GM21423 (cell line): ENCODE measurements at regions not wholly inside any gene's neighbourhood (a gene's known extent, or its start where the extent isn't known, plus 50 kb on each side); places are given as distances from the start of the nearest gene placed in this dataset.
"Not testable (repeated sequence)": the region's sequence is repeated elsewhere in the genome, so short reads cannot be mapped to it uniquely, and the experiment has no call there.

Source experiments
- ATAC-seq: cut with Tn5 transposase; IDR thresholded peaks from one replicate; pipeline ENCODE4 v1.9.1; 2021; ENCODE audit warnings: mild to moderate bottlenecking, moderate library complexity; ENCODE audit not compliant: unreplicated experiment

- ATAC-seq, result no peak
These were observed 142.5 kb downstream of the LCA5 start for GRCh38 chr6:79394690-79395089.

- no peak for ATAC-seq
These were observed 145.1 kb downstream of the LCA5 start for GRCh38 chr6:79392094-79392493.

DNA sequence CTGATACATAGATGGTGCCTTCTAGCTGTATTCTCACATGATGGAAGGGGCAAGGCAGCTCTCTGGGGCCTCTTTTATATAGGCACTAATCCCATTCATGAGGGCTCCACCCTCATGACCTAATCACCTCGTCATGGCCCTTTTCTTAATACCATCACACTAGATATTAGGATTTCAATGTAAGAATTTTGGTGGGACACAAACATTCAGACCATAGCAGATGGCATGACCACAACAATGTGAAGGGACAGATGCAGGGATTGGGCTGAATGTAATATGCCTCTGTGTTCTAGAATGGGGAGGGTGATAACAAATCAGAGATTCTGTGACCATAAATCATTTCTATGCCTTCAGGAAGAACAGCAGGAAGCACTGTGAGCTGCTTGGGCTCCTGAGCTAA, 145.8 kb downstream of the LCA5 start:
- ATAC-seq, result no peak

GRCh38 chr6:79385893-79386292, 151.3 kb downstream of the LCA5 start:
- ATAC-seq, result no peak

- ATAC-seq, result no peak
These were observed 150.9 kb upstream of the HMGN3 start for GRCh38 chr6:79385333-79385732.

DNA sequence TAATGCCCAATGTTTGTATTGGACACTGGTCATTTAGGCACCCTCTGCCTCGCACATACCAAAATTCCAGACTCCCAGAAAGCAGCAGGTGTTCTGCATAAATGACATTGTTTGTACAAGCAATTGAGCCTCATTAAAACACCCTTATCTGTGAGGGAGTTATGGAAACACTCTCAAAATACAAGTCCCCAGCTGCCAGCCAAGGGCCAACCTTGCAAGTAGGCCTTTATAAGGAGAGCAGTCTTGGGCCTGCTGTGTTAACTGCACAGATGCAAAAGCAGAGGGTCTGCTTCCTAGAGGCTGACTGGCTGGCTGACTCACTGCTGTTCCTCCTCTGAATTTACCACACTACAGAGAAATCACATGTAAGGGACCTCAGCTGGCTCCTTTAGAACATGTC, 150.4 kb upstream of the HMGN3 start:
- ATAC-seq, result no peak

- no peak for ATAC-seq
These were observed 144.5 kb upstream of the HMGN3 start for GRCh38 chr6:79378957-79379356.

- no peak for ATAC-seq
These were observed 143.4 kb upstream of the HMGN3 start for GRCh38 chr6:79377888-79378348.

GRCh38 chr6:79377047-79377446, 142.6 kb upstream of the HMGN3 start:
- ATAC-seq, result no peak

DNA sequence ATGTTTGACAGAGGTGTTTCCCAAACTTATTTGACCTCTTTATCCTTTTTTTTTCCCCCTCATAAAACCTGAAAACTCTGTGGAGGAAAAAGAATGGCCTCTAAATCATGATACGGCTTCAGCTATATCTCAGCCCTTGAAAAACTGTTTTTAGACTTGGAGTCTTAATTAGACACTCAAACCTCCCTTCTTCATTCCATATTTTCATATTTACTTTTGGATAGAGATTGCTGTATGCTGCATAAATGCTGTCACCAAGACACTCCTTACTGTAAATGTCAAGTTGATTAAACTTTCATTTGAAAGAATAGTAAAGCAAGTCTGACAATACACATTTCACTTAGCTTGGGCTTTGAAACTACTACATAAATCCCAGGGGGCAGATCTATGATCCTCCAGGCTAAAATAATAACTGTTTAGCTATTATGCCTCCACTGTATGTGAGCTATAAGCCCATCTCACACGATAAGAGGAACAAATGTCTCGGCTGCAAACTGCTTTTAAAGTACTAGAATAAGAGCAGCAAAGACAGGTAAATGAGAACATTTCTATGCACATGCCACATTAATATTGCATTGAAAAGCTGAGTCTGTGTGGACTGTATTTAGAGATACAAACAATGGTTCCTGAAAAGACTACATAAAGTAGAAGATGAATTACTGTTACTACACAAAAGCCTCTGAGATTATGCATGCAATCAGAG, 141.3 kb upstream of the HMGN3 start:
- ATAC-seq, result no peak

DNA sequence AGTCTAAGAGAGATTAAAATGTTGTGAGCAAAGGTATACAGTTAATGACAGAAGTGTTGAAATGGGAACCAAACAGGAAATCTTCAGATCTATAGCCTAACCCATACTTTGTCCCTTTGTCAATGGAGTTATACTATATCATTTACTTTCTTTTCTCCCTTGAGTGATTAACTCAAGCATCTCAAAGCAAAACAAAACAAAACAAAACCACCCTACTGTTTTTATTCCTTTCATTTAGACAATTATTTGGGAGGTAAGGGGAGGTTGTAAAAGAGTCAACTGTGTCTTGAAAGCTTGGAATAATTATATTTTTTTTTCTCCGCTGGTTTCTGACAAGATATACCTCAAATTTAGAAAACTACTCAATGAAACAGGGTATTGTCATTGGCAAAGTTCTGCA, 139.8 kb upstream of the HMGN3 start:
- no peak for ATAC-seq

DNA sequence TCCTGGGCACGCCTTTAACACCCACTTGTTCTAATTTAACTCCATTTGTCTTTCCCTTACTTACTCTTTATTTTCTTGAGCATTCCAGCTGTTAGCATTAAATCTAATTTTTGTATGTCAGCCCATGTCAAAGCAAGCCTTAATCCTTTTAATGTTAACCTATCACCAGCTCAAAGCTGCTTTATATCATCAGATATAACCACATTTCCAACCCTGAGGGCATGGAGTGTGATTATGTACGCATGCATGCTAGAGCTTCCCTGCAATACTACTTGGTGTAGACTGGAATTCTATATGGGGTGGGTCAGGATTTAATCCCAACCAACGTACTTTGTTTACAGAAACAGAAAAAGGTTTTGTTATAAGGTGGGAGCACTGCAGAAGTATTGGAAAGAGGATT, 139.4 kb upstream of the HMGN3 start:
- ATAC-seq, result no peak

GRCh38 chr6:79373246-79373645, 138.8 kb upstream of the HMGN3 start:
- no peak for ATAC-seq

GRCh38 chr6:79372757-79373156, 138.3 kb upstream of the HMGN3 start:
- ATAC-seq, result no peak

GRCh38 chr6:79369026-79369425, 134.5 kb upstream of the HMGN3 start:
- no peak for ATAC-seq

DNA sequence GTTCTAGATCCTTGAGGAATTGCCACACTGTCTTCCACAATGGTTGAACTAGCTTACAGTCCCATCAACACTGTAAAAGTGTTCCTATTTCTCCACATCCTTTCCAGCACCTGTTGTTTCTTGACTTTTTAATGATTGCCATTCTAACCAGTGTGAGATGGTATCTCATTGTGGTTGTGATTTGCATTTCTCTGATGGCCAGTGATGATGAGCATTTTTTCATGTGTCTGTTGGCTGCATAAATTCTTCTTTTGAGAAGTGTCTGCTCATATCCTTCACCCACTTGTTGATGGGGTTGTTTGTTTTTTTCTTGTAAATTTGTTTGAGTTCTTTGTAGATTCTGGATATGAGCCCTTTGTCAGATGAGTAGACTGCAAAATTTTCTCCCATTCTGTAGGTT, 129.0 kb upstream of the HMGN3 start:
- ATAC-seq, result not testable (repeated sequence)

- not testable (repeated sequence) for ATAC-seq
These were observed 126.6 kb upstream of the HMGN3 start for GRCh38 chr6:79361074-79361473.

DNA sequence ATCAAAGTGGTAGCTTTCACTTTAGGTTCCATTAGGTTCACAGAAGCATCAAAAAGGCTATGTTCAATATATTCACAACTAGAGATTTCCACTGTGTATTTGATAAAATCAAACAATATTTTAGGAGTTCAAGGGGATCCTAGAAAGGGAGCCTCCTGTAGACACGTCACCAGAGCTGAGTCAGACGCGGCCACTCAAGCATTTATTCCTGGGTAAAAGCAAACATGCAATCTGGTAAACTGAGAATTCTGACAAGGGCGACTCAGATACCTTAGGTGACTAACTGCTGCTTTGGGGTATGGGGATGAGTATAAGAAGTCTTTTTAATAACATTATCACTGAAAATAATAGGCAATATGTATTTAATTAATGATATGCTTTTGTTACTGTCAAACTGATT, 118.7 kb upstream of the HMGN3 start:
- no peak for ATAC-seq

- ATAC-seq, result no peak
These were observed 104.0 kb upstream of the HMGN3 start for GRCh38 chr6:79338493-79338892.

DNA sequence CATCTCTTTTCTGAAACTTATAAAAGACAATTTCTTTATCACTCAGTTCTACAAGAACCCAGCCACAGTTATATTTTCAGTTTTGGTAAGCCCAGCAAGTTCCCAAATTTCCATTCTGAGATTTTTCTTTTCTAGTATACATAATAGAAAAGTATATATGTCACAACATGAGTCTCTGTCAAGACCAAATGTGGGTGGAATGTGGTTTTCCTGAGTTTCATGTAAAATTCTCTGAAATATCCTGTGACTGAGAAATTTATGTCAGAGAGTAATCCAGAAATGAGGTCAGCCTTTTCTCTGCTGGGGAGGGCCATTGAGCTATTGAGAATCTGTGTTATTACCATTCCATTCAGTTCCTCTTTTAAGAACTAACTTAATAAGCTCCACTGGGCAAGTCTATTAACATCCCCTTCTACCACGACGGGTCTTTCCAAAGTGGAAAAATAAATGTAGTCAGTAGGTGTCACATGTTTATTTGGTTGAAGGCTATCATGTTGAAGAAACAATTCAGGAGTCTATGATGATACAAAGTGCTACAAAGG, 100.7 kb upstream of the HMGN3 start:
- peak; percentile 84 for ATAC-seq

DNA sequence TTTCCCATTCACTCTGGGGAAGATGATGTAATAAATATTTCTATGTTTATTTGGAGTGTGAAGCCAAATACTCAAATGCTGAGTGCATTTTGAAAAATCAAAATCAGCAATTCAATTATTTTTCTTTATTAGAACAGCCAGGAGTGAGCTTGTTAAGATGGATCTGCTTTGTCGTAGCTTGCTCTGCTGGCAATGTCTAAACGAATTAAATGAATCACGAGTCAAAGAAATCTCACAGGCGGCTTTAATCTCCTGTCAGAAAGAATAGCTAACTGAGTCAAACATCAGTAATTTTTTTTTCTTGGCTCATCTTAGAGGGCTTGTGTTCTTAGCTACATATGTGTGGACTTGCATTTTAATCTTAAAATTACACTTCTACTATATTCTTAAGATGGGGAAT, 100.2 kb upstream of the HMGN3 start:
- ATAC-seq, result no peak

DNA sequence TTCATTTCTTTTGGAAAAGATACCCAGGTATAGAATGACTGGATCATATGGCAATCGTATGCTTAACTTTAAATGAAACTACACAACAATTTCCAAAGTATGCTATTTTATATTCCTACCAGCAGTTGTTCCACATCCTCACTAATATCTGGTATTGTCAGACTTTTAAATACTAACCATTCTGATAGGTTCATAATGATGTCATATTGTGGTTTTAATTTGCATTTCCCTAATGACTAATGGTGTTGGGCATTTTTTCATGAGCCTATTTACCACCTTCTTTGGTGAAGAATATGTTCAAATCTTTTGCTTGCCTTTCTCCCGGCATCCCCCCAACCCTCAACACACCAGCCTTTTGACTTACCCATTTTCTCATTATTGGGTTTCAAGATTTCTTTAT, 96.2 kb upstream of the HMGN3 start:
- no peak for ATAC-seq

- ATAC-seq, result no peak
These were observed 78.8 kb upstream of the HMGN3 start for GRCh38 chr6:79313254-79313653.
